ENCODE measurements at regions not wholly inside any gene's neighbourhood (a gene's known extent, or its start where the extent isn't known, plus 50 kb on each side); places are given as distances from the start of the nearest gene placed in this dataset.
"Not testable (repeated sequence)": the region's sequence is repeated elsewhere in the genome, so short reads cannot be mapped to it uniquely, and the experiment has no call there.

DNA sequence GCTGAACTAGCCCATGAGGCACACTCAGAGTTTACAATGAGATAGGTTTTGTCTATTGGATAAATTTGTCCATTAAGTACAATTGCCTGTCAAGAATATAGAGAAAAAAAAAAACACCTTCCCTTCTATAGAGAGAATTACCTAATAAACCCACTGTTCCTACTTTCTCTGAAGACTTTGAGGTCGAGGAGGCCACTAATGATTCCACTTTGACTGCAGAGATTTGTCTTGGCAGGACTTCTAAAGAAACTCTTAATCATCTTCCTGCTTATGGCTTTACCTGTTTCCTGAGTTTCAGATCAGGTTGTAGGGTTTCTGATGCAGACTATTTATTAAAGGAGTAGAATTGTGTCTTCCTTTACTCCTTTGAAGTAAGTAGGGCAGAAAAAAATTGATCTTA, 342.4 kb upstream of the KCNMB2 start:
- no peak for DNase-seq

GRCh38 chr3:178194539-178194938, 341.7 kb upstream of the KCNMB2 start:
- DNase-seq = no peak

GRCh38 chr3:178195824-178196223, 340.4 kb upstream of the KCNMB2 start:
- DNase-seq = no peak

DNA sequence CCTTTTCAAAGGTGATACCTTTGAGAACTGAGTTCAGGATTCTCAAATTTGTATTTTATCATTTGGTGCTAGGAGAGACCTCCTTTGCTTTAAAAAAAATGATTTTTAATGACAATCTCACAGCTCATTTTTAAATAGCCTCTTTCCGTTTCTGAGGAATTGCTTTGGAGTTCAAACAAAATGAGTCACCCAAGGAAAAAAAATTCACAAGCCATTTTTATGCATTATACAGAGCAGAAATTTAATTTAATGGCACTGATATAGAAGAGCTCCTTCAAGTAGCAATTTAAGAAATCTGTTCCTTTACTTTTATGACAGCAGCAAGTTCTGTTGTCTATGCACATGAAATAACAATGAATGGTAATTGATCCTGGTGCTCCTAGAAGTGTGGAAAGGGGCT, 337.9 kb upstream of the KCNMB2 start:
- DNase-seq = no peak

- DNase-seq = no peak
These were observed 335.9 kb upstream of the KCNMB2 start for GRCh38 chr3:178200316-178200715.

DNA sequence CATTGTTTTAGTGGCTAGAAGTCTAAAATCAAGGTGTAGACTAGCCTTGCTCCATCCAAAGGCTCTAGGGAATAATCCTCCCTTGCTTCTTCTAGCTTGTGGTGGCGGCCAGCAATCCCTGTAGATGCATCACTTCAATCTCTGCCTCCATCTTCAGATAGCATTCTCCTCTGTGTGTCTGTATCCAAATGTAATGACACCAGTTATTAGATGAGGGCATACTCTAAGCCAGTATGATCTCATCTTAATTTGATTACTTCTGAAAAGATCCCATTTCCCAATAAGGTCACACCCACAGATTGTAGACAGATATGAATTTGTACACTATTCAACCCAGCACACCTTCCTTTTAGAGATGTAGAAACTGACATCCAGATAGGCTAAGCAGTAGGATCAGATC, 334.5 kb upstream of the KCNMB2 start:
- DNase-seq = no peak

GRCh38 chr3:178202194-178202593, 334.0 kb upstream of the KCNMB2 start:
- DNase-seq = no peak

GRCh38 chr3:178203165-178203564, 333.1 kb upstream of the KCNMB2 start:
- no peak for DNase-seq

DNA sequence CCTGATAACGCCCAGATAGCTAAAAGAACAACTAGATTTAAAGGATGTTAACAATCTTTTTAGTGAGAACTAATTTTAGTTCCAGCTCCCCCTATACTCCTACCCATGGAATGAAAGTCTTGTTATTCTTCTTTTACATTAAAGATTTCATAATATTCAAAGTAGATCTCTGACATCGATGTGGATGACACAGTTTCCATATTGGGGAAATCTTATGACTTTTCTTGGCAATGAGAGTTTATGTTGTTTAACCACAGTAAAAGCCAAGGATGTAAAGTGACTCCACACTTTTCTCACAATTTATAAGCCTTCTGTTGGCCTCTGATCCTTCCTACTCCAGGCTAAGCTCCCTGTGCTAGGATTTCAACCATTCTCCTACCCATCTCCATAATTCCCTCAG, 332.6 kb upstream of the KCNMB2 start:
- no peak for DNase-seq

DNA sequence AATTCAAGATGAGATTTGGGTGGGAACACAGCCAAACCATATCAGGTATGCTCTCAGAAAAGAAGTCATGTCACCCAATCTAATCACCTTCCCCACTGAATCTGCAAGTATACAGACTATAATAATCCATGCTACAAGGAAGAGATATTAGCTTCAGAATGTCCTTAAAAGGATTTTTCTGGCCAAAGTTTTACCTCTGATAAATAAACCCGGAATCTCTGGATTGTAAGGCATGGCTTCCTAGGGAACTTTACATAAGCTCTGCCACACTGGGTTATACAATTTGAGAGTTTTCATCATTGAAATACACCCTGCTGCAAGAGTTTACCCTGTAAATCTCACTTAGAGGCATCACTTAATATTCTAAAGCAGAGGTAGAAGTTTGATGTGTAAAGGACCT, 330.5 kb upstream of the KCNMB2 start:
- no peak for DNase-seq

GRCh38 chr3:178206521-178206920, 329.7 kb upstream of the KCNMB2 start:
- no peak for DNase-seq

GRCh38 chr3:178207161-178207560, 329.1 kb upstream of the KCNMB2 start:
- DNase-seq = not testable (repeated sequence)

DNA sequence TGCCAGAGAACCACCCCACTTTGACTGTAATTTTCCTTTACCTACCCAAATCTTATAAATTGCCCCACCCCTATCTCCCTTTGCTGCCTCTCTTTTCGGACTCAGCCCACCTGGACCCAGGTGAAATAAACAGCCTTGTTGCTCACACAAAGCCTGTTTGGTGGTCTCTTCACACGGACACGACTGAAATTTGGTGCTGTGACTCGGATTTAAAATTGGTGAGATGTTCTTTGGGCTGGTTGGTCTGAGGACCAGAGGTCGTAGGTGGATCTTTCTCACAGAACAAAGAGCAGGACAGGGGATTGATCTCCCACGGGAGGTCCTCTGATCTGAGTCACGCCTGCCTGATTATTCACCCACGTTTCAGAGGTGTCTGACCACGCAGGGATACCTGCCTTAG, 328.6 kb upstream of the KCNMB2 start:
- not testable (repeated sequence) for DNase-seq

- DNase-seq = not testable (repeated sequence)
These were observed 327.1 kb upstream of the KCNMB2 start for GRCh38 chr3:178209116-178209515.

DNA sequence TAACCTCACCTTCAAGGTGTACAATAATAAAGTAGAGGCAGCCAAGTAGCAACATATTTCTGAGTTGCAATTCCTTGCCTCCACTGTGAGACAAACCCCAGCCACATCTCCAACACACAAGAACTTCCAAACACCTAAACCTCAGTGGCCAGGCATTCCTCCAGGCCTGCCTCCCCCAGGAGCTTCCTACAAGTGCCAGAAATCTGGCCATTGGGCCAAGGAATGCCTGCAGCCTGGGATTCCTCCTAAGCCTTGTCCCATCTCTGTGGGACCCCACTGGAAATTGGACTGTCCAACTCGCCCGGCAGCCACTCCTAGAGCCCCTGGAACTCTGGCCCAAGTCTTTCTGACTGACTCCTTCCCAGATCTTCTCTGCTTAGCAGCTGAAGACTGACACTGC, 326.6 kb upstream of the KCNMB2 start:
- not testable (repeated sequence) for DNase-seq

DNA sequence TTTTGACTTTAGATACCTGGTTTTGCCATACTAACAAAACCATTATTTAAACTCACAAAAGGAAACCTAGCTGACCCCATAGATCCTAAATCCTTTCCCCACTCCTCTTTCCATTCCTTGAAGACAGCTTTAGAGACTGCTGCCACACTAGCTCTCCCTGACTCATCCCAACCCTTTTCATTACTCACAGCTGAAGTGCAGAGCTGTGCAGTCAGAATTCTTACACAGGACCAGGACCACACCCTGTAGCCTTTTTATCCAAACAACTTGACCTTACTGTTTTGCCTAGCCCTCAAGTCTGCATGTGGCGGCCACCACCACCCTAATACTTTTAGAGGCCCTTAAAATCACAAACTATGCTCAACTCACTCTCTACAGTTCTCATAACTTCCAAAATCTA, 325.1 kb upstream of the KCNMB2 start:
- DNase-seq = not testable (repeated sequence)

- DNase-seq = no peak
These were observed 318.8 kb upstream of the KCNMB2 start for GRCh38 chr3:178217479-178217878.

DNA sequence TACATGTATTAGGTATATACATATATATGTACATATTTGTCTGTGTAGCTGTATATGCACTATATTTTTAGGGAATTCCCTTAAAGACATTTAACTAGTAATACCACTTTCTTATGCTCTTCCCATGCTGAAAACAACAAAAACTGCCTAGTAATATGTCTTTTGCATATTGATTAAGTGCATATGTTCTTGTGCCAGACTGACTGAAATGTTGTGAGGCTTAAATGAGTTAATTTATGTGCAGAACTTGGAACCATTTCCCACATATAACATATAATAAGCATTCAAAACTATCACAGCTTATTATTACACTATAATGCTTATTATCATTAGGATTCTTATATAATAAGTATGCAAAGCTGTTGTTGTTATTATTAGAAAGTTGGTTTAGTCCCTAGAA, 318.0 kb upstream of the KCNMB2 start:
- DNase-seq = no peak

GRCh38 chr3:178219661-178220060, 316.6 kb upstream of the KCNMB2 start:
- DNase-seq = not testable (repeated sequence)

DNA sequence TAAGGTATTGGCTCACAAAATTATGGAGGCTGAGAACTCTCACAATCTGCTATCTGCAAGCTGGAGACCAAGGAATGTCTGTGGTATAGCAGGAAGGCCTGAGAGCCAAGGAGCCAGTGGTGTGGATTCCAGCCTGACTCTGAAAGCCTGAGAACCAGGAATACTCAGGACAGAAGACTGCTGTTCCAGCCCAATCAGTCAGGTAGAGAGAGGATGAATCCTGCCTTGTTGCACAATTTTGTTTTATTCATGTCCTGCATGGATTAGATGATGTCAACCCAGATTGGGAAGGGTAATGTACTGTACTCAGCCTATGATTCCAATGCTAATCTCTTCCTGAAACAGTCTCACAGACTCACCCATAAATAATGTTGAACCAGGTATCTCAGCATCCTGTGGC, 312.4 kb upstream of the KCNMB2 start:
- DNase-seq = no peak

DNA sequence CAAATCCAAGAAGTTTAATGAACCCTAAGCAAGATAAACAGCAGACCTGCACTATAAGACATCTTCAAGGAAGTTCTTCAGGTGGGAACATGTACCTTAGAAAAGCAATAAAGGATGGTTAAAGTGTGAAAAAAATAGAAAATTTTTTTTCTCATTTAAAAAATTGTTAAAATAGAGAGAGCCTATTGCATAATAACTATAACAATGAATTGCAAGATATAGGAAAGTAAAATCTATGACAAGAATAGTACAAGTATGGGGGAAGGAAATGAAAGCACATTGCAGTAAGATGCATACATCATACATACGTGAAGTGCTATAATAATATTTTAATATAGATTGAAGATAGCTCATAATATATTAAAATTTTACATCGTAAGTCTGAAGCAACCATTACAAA, 310.1 kb upstream of the KCNMB2 start:
- no peak for DNase-seq

- no peak for DNase-seq
These were observed 304.6 kb upstream of the KCNMB2 start for GRCh38 chr3:178231645-178232044.

GRCh38 chr3:178233371-178234071, 302.7 kb upstream of the KCNMB2 start:
- no peak for DNase-seq

DNA sequence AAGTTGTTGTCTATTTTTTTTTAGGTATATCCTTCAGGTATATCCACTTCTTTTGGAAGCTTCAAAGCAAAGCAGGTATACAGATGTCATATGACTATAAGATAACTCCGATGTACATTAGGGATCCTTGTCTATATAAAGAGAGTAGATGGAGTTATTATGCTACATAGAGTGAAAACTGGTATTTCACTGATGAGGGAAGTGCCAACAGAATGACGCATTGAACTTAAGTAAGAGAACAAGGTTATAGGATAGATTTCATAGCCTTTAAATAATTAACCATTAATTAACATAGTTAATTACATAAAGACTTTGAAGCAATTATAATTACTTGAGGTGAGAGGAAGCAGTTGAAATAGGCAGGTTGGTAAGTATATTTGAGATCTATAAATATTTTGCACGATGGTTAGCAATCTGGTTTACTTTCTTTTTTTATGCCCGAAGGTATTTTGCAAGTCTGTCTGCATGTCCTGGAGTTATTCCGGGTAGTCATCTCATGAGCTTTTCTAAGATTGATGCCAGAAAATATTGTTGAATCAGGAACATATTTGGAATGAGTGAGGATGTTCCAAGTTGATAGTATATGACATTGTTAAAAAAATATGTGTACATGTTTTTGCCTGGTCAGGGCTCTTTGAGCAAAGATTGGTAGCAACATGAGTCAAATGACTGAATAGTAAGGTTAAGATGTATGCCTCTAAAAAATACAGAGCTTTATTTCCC, 299.5 kb upstream of the KCNMB2 start:
- no peak for DNase-seq

All from hindlimb muscle (tissue), 1 donor.